ENCODE measurements at regions not wholly inside any gene's neighbourhood (a gene's known extent, or its start where the extent isn't known, plus 50 kb on each side); places are given as distances from the start of the nearest gene placed in this dataset.

GRCh38 chr7:133183042-133183794, 69.7 kb upstream of the EXOC4 start:
- ChIA-PET CTCF (interaction anchor here (0.9 kb wide), 1 partner anchor 9 kb away, joined by 3 read pairs; no protein-coding TSS in a partner anchor), POLR2A (no interaction called here)
- no peaks in the 10 kb centered on the region for H3F3A ChIP-seq (replicated peaks; ENCODE audit: insufficient read depth)
- TF ChIP-seq EZH2phosphoT487 (IDR thresholded peaks at IDR 0.05; ENCODE audit: borderline replicate concordance, low read depth) (no peak), TAF1 (IDR thresholded peaks at IDR 0.05; ENCODE audit: borderline replicate concordance, low read depth, low read length) (no peak), EP300 (IDR thresholded peaks at IDR 0.05; ENCODE audit: borderline replicate concordance in 1 of 2, low read depth in 1 of 2, low read length in 1 of 2) (no peak), PBX3 (IDR thresholded peaks at IDR 0.05) (no peak), CHD2 (IDR thresholded peaks at IDR 0.05; ENCODE audit: low read length, partially characterized antibody) (no peak), NRF1 (IDR thresholded peaks at IDR 0.05; ENCODE audit: low read depth, low read length) (no peak), RAD21 (IDR thresholded peaks at IDR 0.05; ENCODE audit: low read length) (no peak), YY1 (IDR thresholded peaks at IDR 0.05; ENCODE audit: low read depth) (no peak), FOXM1 (IDR thresholded peaks at IDR 0.05; ENCODE audit: low read depth) (no peak)
- H3K9me3 ChIP-seq: no peaks in the 10 kb centered on the region
- no peak overlapping the region for H3K4me3 ChIP-seq (ENCODE audit: low read depth in 2 of 2, low read length in 1 of 2)
- no peaks in the 10 kb centered on the region for H3K27me3 ChIP-seq (ENCODE audit: insufficient read depth)
- H3K9me2 ChIP-seq: no peaks in the 10 kb centered on the region
- 73% methylated on average over 8 of the region's 10 CpGs for WGBS (ENCODE audit: low lambda C conversion rate)
- no peaks in the 10 kb centered on the region for H4K20me1 ChIP-seq (ENCODE audit: insufficient read depth)
- no peak for DNase-seq
- H3K79me2 ChIP-seq (ENCODE audit: insufficient read depth): no peaks in the 10 kb centered on the region
- H2AFZ ChIP-seq (ENCODE audit: low read depth): no peak overlapping the region
- no peaks in the 10 kb centered on the region for H3K36me3 ChIP-seq (replicated peaks in 1 of 2; ENCODE audit: control insufficient read depth in 1 of 2, insufficient read depth in 2 of 2, low read length in 1 of 2)
- peaks cover 0 to 9% of the 10 kb centered on the region in 2 experiments; a peak in 1 of 4 replicates for H3K4me1 ChIP-seq (ENCODE audit: control insufficient read depth in 1 of 2, insufficient read depth in 2 of 2, low read depth in 1 of 2, low read length in 1 of 2)
- no peak overlapping the region for H3K27ac ChIP-seq (ENCODE audit: low read depth in 2 of 2, low read length in 1 of 2)
- no peak overlapping the region for H3K9ac ChIP-seq
- H3K4me2 ChIP-seq: no peak overlapping the region

GRCh38 chr7:133183969-133184368, 68.9 kb upstream of the EXOC4 start:
- ChIA-PET POLR2A (no interaction called here), CTCF (no interaction called here)
- H3K9ac ChIP-seq: no peak overlapping the region
- TF ChIP-seq FOXM1 (IDR thresholded peaks at IDR 0.05; ENCODE audit: low read depth): no peak
- H3F3A ChIP-seq (replicated peaks; ENCODE audit: insufficient read depth): no peaks in the 10 kb centered on the region
- 13% methylated on average over 2 of the region's 2 CpGs for WGBS (ENCODE audit: low lambda C conversion rate)
- DNase-seq: no peak
- no peaks in the 10 kb centered on the region for H3K9me3 ChIP-seq
- H4K20me1 ChIP-seq (ENCODE audit: insufficient read depth): no peaks in the 10 kb centered on the region
- no peak overlapping the region for H3K4me3 ChIP-seq (ENCODE audit: low read depth in 2 of 2, low read length in 1 of 2)
- H3K4me1 ChIP-seq (ENCODE audit: control insufficient read depth in 1 of 2, insufficient read depth in 2 of 2, low read depth in 1 of 2, low read length in 1 of 2): peaks cover 0 to 9% of the 10 kb centered on the region in 2 experiments; a peak in 1 of 4 replicates
- H3K36me3 ChIP-seq (replicated peaks in 1 of 2; ENCODE audit: control insufficient read depth in 1 of 2, insufficient read depth in 2 of 2, low read length in 1 of 2): no peaks in the 10 kb centered on the region
- no peak overlapping the region for H2AFZ ChIP-seq (ENCODE audit: low read depth)
- no peak overlapping the region for H3K4me2 ChIP-seq
- H3K9me2 ChIP-seq: no peaks in the 10 kb centered on the region
- H3K27ac ChIP-seq (ENCODE audit: low read depth in 2 of 2, low read length in 1 of 2): no peak overlapping the region
- no peaks in the 10 kb centered on the region for H3K27me3 ChIP-seq (ENCODE audit: insufficient read depth)
- no peaks in the 10 kb centered on the region for H3K79me2 ChIP-seq (ENCODE audit: insufficient read depth)

GRCh38 chr7:133185512-133185911, 67.4 kb upstream of the EXOC4 start:
- Histone ChIP-seq H3K4me1 (ENCODE audit: control insufficient read depth in 1 of 2, insufficient read depth in 2 of 2, low read depth in 1 of 2, low read length in 1 of 2) (peaks cover 0 to 9% of the 10 kb centered on the region in 2 experiments; a peak in 1 of 4 replicates), H2AFZ (ENCODE audit: low read depth) (no peak overlapping the region), H3K27ac (ENCODE audit: low read depth in 2 of 2, low read length in 1 of 2) (no peak overlapping the region), H3K27me3 (ENCODE audit: insufficient read depth) (no peaks in the 10 kb centered on the region), H3K79me2 (ENCODE audit: insufficient read depth) (no peaks in the 10 kb centered on the region), H3K9ac (no peak overlapping the region), H3F3A (replicated peaks; ENCODE audit: insufficient read depth) (no peaks in the 10 kb centered on the region), H3K4me3 (ENCODE audit: low read depth in 2 of 2, low read length in 1 of 2) (no peak overlapping the region), H4K20me1 (ENCODE audit: insufficient read depth) (no peaks in the 10 kb centered on the region), H3K9me3 (no peaks in the 10 kb centered on the region), H3K4me2 (no peak overlapping the region), H3K9me2 (no peaks in the 10 kb centered on the region), H3K36me3 (replicated peaks in 1 of 2; ENCODE audit: control insufficient read depth in 1 of 2, insufficient read depth in 2 of 2, low read length in 1 of 2) (no peaks in the 10 kb centered on the region)
- ChIA-PET CTCF (interaction anchor here (2.3 kb wide), 1 partner anchor 37 kb away, joined by 5 read pairs; no protein-coding TSS in a partner anchor), POLR2A (no interaction called here)
- no peak for DNase-seq
- WGBS (ENCODE audit: low lambda C conversion rate): 12% methylated on average over 1 of the region's 1 CpG
- TF ChIP-seq MEF2A (IDR thresholded peaks at IDR 0.05; ENCODE audit: borderline replicate concordance, low read depth) (no peak), GABPA (IDR thresholded peaks at IDR 0.05; ENCODE audit: low read depth) (no peak), TEAD4 (IDR thresholded peaks at IDR 0.05; ENCODE audit: borderline replicate concordance, insufficient read depth) (no peak), NRF1 (IDR thresholded peaks at IDR 0.05; ENCODE audit: low read depth, low read length) (no peak), TCF12 (IDR thresholded peaks at IDR 0.05) (no peak), RXRA (IDR thresholded peaks at IDR 0.05; ENCODE audit: borderline replicate concordance, low read depth) (no peak), MAX (IDR thresholded peaks at IDR 0.05; ENCODE audit: low read depth) (no peak), FOXJ3 (CRISPR knock-in tag; IDR thresholded peaks at IDR 0.05) (no peak), RFX5 (IDR thresholded peaks at IDR 0.05; ENCODE audit: low read length) (no peak), CTCF (IDR thresholded peaks at IDR 0.05) (no peak), TAF1 (IDR thresholded peaks at IDR 0.05; ENCODE audit: borderline replicate concordance, low read depth, low read length) (no peak), FOSL2 (IDR thresholded peaks at IDR 0.05; ENCODE audit: borderline replicate concordance, low read depth) (no peak), MXI1 (IDR thresholded peaks at IDR 0.05; ENCODE audit: low read depth, low read length) (no peak)

All from SK-N-SH (cell line).